NT2/D1 (cell line): ENCODE measurements at regions not wholly inside any gene's neighbourhood (a gene's known extent, or its start where the extent isn't known, plus 50 kb on each side); places are given as distances from the start of the nearest gene placed in this dataset.

Source experiments
- SUZ12 ChIP-seq: IDR thresholded peaks from 2 replicates; pipeline ENCODE4 v1.6.1; 2011; ENCODE audit not compliant: insufficient read length, insufficient read depth; ENCODE audit errors: extremely low read depth
- YY1 ChIP-seq: IDR thresholded peaks from 2 replicates; pipeline ENCODE4 v1.6.1; 2011; ENCODE audit not compliant: insufficient read length, insufficient read depth
- ZNF274 ChIP-seq: IDR thresholded peaks from 2 replicates; pipeline ENCODE4 v1.6.1; 2011; ENCODE audit warnings: mild to moderate bottlenecking, low read depth, low read length

DNA sequence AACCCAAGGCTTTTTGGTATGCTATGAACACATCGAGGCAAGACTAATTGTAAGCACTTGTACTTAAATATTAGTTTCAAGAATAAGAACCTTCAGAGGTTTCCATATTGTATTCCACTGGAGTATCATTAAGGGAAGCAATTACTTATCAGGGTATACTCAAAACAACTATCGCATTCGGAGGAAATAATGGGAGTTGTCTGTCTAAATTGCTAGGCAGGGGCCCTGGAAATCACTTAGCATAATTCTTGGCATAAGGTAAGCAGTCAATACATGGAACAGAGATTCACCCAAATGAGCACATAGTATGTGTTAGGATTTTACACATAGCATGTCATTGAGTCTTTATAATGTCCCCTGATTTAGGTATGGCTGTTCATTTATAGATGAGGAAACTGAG lies 249.4 kb downstream of the DHX15 start:
- no peak for TF ChIP-seq SUZ12
- TF ChIP-seq YY1 = no peak
- TF ChIP-seq ZNF274 = no peak
